Pancreas (tissue), 10 donors: ENCODE measurements at regions not wholly inside any gene's neighbourhood (a gene's known extent, or its start where the extent isn't known, plus 50 kb on each side); places are given as distances from the start of the nearest gene placed in this dataset.

Experiments used
- ATAC-seq, 4 donors: fragments of 200-7000 bp; cut with Tn5 transposase; one replicate each; pipeline versions ENCODE4 v1.8.0 to v1.9.1; 2020; ENCODE audit warnings: mild to moderate bottlenecking in 4 of 4, moderate library complexity in 4 of 4
- DNase-seq, 6 donors: peaks; one replicate each; pipeline ENCODE4 v3.0.0-alpha.2; 2020
- FAIRE-seq: peaks from 2 replicates; lab custom pipeline; 2012; peaks lifted over from hg19 to GRCh38; lab: Jason Lieb, UNC
- H3K27ac ChIP-seq, 4 donors: fragments of 200-600 bp; sonication (generic); 1 replicate in 3 of 4; 2 replicates in 1 of 4; pipeline versions ENCODE4 v1.5.0 to v1.8.0; 2020
- H3K27me3 ChIP-seq, 4 donors: fragments of 200-600 bp; one replicate each; pipeline ENCODE4 v1.8.0; 2021
- H3K36me3 ChIP-seq, 3 donors: fragments of 200-600 bp; sonication (generic) in 1 of 3; one replicate each; pipeline versions ENCODE4 v1.5.0 to v1.8.0; 2020 to 2021
- H3K4me1 ChIP-seq, 3 donors: fragments of 200-600 bp; one replicate each; pipeline ENCODE4 v1.8.0; 2021
- H3K4me3 ChIP-seq, 4 donors: fragments of 200-600 bp; sonication (generic) in 2 of 4; one replicate each; pipeline versions ENCODE4 v1.5.0 to v1.8.0; 2020 to 2021
- H3K9me3 ChIP-seq, 4 donors: fragments of 200-600 bp; one replicate each; pipeline ENCODE4 v1.8.0; 2021
- CTCF ChIP-seq, 4 donors: fragments of 200-600 bp; sonication (generic) in 3 of 4; IDR thresholded peaks; one replicate each; pipeline versions ENCODE4 v1.5.0 to v1.8.0; 2021; ENCODE audit warnings: antibody characterized with exemption in 4 of 4
- WGBS, 2 donors: extraction: QIAGEN DNeasy Blood & Tissue Kit; methylation state at CpG; one replicate each; pipeline ENCODE4 v1.1.7; 2013; 5-methylcytosine and 5-hydroxymethylcytosine counted together
- intact Hi-C, 3 donors: fragments of 100-400 bp; cut with DNase I; formaldehyde crosslinking; loops; one replicate each; pipeline versions ENCODE4 v1.11.1 to v1.14.2; 2022
- donor health status: healthy with polysubstance abuse.
- donor health status: DM: no; HTN: no; CAD: no; lungs with moderate emphysema.
- donor health status: DM: no; HTN: no; CAD: no.
- donor health status: control.
- donor health status: control.
- donor health status: Bipolar disorder and iron deficiency.
- donor health status: DM: yes; HTN: yes; CAD: no.
- donor health status: DM: no; HTN: no; CAD: no.
- donor health status: DM: no; HTN: no; CAD: no.
- donor health status: DM: yes; HTN: yes; CAD: no.

- Histone ChIP-seq H3K4me3 (no peak overlapping the region), H3K4me1 (no peaks in the 10 kb centered on the region), H3K9me3 (no peaks in the 10 kb centered on the region), H3K36me3 (no peaks in the 10 kb centered on the region), H3K27ac (no peak overlapping the region), H3K27me3 (no peaks in the 10 kb centered on the region)
- TF ChIP-seq CTCF (IDR thresholded peaks at IDR 0.05), result no peak
- intact Hi-C loops, result no loop called here
- FAIRE-seq, result peak; percentile 86
- DNase-seq, result no peak
- no peak for ATAC-seq
These were observed 837.4 kb downstream of the PCDH19 start for GRCh38 chrX:99572711-99573110.

- WGBS, 2 donors, result 52 to 59% methylated on average over 5 of the region's 5 CpGs
- Histone ChIP-seq H3K9me3 (no peaks in the 10 kb centered on the region), H3K4me3 (no peak overlapping the region), H3K27ac (no peak overlapping the region), H3K4me1 (no peaks in the 10 kb centered on the region), H3K27me3 (no peaks in the 10 kb centered on the region), H3K36me3 (no peaks in the 10 kb centered on the region)
- intact Hi-C loops, result no loop called here
- FAIRE-seq (no peak), DNase-seq (no peak), ATAC-seq (no peak)
- TF ChIP-seq CTCF (IDR thresholded peaks at IDR 0.05), result no peak
These were observed 860.7 kb downstream of the PCDH19 start for GRCh38 chrX:99549381-99549780.

- no peak for TF ChIP-seq CTCF (IDR thresholded peaks at IDR 0.05)
- Histone ChIP-seq H3K9me3 (no peaks in the 10 kb centered on the region), H3K27me3 (peaks cover 0 to 6% (median 0%) of the 10 kb centered on the region in 4 donors), H3K4me3 (no peak overlapping the region), H3K27ac (no peak overlapping the region), H3K36me3 (no peaks in the 10 kb centered on the region), H3K4me1 (no peaks in the 10 kb centered on the region)
- ATAC-seq, result no peak
- FAIRE-seq, result no peak
- intact Hi-C loops, result no loop called here
- no peak for DNase-seq
These were observed 887.6 kb downstream of the PCDH19 start for GRCh38 chrX:99522450-99522849.

- no peaks in the 10 kb centered on the region for H3K9me3 ChIP-seq
- no peaks in the 10 kb centered on the region for H3K36me3 ChIP-seq
- ATAC-seq (no peak), DNase-seq (no peak), FAIRE-seq (no peak)
- TF ChIP-seq CTCF (IDR thresholded peaks at IDR 0.05), result no peak
- H3K27me3 ChIP-seq, result peaks cover 0 to 4% (median 0%) of the 10 kb centered on the region in 4 donors
- intact Hi-C loops, result no loop called here
- H3K27ac ChIP-seq, result no peak overlapping the region
- no peaks in the 10 kb centered on the region for H3K4me1 ChIP-seq
- no peak overlapping the region for H3K4me3 ChIP-seq
These were observed 902.3 kb downstream of the PCDH19 start for GRCh38 chrX:99507768-99508167.

GRCh38 chrX:99495453-99495852 is 914.6 kb downstream of the PCDH19 start:
- no peaks in the 10 kb centered on the region for H3K9me3 ChIP-seq
- 40 to 43% methylated on average over 2 of the region's 2 CpGs for WGBS, 2 donors
- no peaks in the 10 kb centered on the region for H3K27me3 ChIP-seq
- H3K4me1 ChIP-seq, result no peaks in the 10 kb centered on the region
- no peak for TF ChIP-seq CTCF (IDR thresholded peaks at IDR 0.05)
- no peak overlapping the region for H3K27ac ChIP-seq
- H3K4me3 ChIP-seq, result no peak overlapping the region
- intact Hi-C loops, result no loop called here
- no peak for FAIRE-seq
- H3K36me3 ChIP-seq, result no peaks in the 10 kb centered on the region
- DNase-seq, result no peak
- ATAC-seq, result no peak
